ENCODE measurements at regions not wholly inside any gene's neighbourhood (a gene's known extent, or its start where the extent isn't known, plus 50 kb on each side); places are given as distances from the start of the nearest gene placed in this dataset.
A peak's percentile ranks its signal among the peaks of the same experiment; 100 is the strongest.
"Not testable (repeated sequence)": the region's sequence is repeated elsewhere in the genome, so short reads cannot be mapped to it uniquely, and the experiment has no call there.

DNA sequence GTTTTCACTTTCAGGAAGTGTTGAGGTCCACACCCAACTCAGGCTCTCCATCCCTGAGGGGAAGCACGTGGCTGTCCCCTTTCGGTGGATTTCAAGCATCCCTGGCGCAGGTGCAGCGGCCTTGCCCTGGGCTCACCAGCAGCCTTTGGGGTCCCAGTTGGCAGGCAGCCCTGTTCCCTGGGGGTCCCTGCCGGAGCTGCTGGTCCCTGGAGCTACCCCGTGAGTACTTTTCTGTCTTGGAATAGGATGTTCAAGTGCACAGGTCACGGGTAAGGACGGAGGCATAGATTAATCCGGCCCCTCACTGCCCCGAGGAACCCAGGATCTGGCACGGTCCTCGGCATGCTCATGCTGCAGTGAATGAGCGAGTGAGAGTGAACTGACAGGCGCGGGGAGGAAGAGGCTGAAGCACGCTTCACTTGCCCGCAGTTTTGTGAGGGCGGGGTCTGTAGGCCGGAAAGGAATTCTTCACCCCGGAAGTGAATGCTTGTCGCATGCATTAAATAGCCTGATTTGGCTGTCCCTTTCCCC lies 117.2 kb upstream of the FAT1 start:
- no peak for DNase-seq (ENCODE audit: missing footprints)
- intact Hi-C loops (cut with DNase I), result loop anchor here (10.0 kb wide), 1 partner anchor 104 kb away; no protein-coding TSS in a partner anchor
- no peak for ATAC-seq

DNA sequence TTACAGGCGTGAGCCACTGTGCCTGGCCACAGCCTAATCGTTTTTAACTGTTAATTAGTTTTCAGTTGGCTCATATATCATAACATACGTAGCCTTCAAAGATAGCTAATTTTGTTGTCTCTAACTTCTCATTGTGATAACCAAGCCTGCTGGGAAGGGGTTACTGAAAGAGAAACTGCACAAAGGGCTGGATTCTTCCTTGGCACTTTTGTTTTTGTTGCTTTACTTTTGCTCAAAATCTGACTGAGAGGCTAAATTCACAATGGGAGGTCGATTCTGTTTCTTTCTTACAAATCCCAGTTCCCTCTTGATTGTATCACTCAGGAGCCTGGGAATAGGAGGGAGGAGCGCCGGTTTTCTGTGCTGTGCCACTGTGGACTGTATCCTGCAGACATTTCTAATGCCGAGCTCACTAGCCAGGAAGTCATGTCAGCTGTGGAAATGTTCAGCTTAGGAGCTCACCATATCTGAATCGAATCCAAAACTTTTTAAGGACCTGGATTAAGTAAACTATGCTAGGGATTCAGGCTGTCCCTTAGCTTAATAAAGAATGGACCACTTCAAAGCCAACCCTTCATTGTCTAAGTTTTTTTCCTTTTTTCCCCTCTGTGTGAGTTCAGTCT lies 120.5 kb upstream of the FAT1 start:
- intact Hi-C loops (cut with DNase I), result loop anchor here (10.0 kb wide), 1 partner anchor 101 kb away; no protein-coding TSS in a partner anchor
- peak; percentile 81 for ATAC-seq
- DNase-seq (ENCODE audit: missing footprints), result no peak

DNA sequence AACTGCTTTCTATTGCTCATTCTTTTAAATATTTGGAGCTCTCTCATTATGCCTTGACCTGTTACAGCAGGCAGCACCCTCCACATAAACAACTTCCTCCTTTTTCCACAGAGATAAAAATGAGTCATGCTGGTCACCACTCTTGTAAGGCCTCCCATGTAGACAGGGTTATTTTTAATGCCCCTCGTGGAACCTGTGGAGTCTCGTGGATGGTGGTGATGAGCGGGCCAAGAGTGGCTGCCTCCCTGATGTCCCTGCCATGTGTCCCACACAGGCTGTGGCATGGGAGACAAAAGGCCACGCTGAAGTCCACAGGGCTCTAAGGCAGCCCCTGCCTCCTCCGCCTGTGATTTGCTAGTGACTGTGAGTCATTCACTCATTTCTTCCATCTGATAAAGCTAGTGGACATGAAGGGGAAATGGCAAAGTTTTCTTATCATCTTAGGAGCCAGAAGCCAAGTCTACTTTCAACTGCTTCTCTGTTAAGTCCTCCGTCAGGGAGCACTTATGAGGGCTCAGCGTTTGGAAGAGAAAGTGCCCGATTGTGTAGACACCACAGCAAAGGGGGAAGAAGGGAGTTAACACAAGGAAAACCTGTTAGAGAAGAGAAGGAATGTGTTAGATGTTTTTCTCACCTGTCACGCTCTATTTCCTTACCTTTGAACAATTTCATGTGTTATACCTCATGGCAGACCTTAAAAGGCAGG lies 121.6 kb upstream of the FAT1 start:
- DNase-seq (ENCODE audit: missing footprints), result no peak
- intact Hi-C loops (cut with DNase I), result loop anchor here (10.0 kb wide), 1 partner anchor 100 kb away; no protein-coding TSS in a partner anchor
- no peak for ATAC-seq

GRCh38 chr4:186846426-186846825 lies 122.8 kb upstream of the FAT1 start:
- intact Hi-C loops (cut with DNase I), result loop anchor here (10.0 kb wide), 1 partner anchor 98 kb away; no protein-coding TSS in a partner anchor
- no peak for DNase-seq (ENCODE audit: missing footprints)
- ATAC-seq, result no peak

DNA sequence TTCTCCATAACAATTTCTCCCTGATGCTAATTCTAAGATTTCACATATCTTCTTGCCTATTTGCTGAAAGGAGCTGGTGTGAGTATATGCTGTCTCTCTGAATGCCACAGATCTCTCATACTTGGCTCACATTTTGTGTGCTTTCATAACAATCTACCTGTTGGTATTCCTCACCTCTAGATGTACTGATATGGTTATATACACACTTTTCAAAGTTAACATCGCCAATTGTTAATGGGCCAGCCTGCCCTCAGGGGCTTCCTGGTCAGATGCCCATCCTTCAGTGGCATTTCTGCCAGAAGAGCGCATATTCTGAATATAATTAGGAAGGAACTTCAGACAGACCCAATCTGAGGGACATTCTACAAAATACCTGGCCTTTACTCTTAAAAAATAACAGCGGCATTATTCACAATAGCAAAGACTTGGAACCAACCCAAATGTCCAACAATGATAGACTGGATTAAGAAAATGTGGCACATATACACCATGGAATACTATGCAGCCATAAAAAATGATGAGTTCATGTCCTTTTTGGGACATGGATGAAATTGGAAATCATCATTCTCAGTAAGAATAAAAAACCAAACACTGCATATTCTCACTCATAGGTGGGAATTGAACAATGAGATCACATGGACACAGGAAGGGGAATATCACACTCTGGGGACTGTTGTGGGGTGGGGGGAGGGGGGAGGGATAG lies 123.9 kb upstream of the FAT1 start:
- not testable (repeated sequence) for DNase-seq (ENCODE audit: missing footprints); ATAC-seq
- intact Hi-C loops (cut with DNase I), result loop anchor here (10.0 kb wide), 1 partner anchor 97 kb away; no protein-coding TSS in a partner anchor

DNA sequence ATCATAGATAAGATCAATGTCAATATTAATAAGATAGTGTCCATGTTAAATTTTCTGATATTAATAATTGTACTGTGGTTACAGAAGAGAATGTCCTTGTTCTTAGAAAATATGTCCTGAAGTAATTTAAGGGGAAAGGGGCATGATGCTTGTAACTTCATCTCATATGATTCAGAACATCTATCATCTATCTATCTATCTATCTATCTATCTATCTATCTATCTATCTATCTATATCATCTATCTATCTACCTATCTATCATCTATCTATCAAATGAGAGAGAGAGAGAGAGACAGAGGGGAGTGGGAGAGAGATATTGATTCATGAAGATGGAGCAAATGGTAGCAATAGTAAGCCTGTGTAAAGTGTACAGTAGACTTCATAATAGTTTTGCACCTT lies 124.8 kb upstream of the FAT1 start:
- ATAC-seq (no peak), DNase-seq (ENCODE audit: missing footprints) (no peak)
- intact Hi-C loops (cut with DNase I), result loop anchor here (10.0 kb wide), 1 partner anchor 96 kb away; no protein-coding TSS in a partner anchor

- no peak for DNase-seq (ENCODE audit: missing footprints)
- ATAC-seq, result no peak
- intact Hi-C loops (cut with DNase I), result no loop called here
Measured at GRCh38 chr4:186851291-186852072, 127.8 kb upstream of the FAT1 start.

DNA sequence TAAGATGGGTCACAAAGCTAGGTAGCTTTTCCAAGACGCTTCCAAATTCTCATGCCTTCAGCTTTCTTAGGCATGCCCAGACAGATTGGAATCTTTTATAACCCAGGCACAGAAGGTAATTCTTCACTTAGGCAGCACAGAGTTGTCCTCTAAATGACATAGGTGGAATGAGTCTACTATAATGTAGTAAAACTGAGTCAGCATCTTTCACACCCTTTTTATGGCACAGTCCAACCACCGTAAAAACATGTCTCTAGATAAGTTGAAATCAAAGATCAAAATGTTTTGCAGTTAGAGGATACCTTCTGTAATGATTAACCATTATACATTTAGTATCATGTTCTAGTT lies 128.4 kb upstream of the FAT1 start:
- ATAC-seq (no peak), DNase-seq (ENCODE audit: missing footprints) (no peak)
- intact Hi-C loops (cut with DNase I), result no loop called here

DNA sequence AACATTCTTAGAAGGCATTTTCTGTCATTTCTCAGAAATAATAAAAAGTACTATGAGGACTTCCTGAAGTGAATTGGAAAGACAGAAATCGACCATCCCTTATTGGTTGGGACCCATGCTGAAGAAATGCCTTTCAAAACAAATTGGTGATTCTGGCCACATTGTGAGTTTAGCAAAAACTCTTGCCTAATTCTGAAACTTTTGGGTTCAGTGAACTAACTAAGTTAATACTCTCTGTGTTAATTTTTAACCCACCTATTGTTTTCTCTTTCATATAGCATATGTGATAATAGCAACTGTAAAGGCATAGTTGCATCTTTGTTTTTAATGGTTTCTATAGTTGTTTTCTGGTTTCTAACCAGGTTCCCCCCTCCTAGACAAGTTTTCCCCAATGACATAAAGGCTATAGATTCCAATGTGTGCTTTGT lies 129.3 kb upstream of the FAT1 start:
- intact Hi-C loops (cut with DNase I), result no loop called here
- ATAC-seq, result no peak
- no peak for DNase-seq (ENCODE audit: missing footprints)

DNA sequence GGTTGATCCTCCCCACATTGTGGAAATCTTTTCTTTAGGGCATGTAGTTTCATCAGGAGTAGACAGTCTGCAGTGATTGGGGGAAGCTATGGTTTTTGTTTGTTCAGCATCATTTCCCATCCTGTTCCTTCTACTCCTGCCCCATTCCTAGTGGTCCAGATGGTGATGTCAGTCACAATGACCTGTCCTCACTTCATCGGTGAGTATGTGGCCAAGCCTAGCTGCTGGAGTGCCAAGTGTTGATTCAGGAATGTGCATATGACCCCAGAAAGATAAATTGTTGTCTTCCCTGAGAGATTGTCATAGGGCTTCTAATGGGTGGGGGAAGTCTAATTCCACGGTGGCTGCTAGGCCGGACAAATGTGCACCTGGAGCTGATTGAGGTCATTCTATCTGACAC lies 130.6 kb upstream of the FAT1 start:
- intact Hi-C loops (cut with DNase I), result no loop called here
- no peak for ATAC-seq
- no peak for DNase-seq (ENCODE audit: missing footprints)

- ATAC-seq, result no peak
- intact Hi-C loops (cut with DNase I), result no loop called here
- no peak for DNase-seq (ENCODE audit: missing footprints)
Measured at GRCh38 chr4:186855111-186855510, 131.5 kb upstream of the FAT1 start.

DNA sequence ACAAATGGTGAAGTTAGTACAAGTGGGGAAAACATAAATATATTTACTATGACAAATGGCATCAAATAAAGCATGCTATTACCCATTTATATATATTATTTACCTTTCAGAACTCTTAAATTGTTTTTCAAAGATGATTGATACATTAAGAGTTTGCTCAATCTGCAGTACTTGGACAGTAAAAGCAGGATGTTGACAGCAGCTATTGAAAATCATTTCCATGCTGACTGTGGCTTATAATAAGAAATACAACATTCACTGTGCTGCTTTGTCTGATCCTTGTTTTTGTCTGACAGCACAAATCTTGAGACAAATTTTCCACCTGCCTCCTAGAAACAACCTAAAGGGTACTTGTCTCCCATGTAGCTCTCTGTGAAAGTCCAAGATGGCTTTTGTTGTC lies 134.1 kb upstream of the FAT1 start:
- no peak for ATAC-seq
- intact Hi-C loops (cut with DNase I), result no loop called here
- DNase-seq (ENCODE audit: missing footprints), result no peak

DNA sequence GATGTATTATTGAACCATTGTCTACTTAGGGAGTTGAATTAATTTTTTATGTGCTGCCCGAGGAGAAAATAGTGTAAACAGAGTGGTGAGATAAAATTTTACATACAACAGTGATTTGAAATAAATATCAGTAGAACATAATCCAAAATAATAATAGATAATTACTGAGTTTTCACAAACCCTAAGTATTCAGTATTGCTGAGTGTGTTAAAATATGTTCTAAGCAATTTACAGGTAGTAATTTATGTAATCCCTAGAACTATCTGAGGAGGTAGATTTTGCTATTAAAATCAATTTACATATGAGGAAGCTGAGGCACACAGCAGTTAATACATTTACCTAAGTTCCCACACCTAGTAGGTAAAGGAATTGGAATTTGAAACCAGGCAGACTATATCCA lies 134.7 kb upstream of the FAT1 start:
- intact Hi-C loops (cut with DNase I), result no loop called here
- ATAC-seq, result no peak
- no peak for DNase-seq (ENCODE audit: missing footprints)

- ATAC-seq (no peak), DNase-seq (ENCODE audit: missing footprints) (no peak)
- intact Hi-C loops (cut with DNase I), result no loop called here
Measured at GRCh38 chr4:186859420-186859819, 135.8 kb upstream of the FAT1 start.

DNA sequence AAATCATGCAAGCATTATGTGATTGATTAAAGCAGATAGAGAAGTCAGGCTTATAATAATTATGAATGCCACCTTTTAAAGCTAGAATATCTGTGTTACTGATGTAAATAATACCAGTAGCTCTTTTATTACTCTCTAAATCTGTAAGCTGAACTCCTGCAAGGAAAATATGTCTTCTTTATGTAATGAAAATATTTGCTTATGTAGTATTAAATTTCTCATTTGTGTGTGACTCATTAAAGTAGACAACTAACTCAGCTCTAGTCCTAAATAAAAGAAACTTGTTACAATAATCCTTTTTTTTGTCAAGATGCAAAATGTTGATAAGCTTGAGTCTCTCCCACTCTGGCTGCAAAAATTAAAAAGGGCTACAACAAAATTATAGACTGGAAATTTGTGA lies 137.7 kb upstream of the FAT1 start:
- DNase-seq (ENCODE audit: missing footprints), result no peak
- ATAC-seq, result no peak
- intact Hi-C loops (cut with DNase I), result no loop called here

DNA sequence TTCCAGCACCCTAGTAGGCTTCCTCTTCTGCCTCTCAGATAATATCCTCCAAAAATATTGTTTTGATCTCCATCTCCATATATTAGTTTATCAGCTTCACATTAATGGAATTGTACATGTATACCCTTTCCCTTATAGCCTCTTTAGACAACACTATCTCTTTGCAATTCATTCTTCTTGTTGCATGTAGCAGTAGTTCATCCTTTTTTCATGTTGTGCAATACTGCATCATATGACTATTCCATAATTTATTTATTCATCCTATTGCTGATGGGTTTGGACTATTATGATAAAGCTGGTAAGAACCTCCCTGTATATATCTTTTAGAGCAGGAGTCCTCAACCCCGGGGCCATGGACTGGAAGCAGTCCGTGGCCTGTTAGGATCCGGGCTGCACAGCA lies 148.2 kb upstream of the FAT1 start:
- intact Hi-C loops (cut with DNase I), result no loop called here
- no peak for ATAC-seq
- DNase-seq (ENCODE audit: missing footprints), result no peak

- intact Hi-C loops (cut with DNase I); ATAC-seq; DNase-seq (ENCODE audit: missing footprints): not testable (repeated sequence)
Measured at GRCh38 chr4:186873095-186873494, 149.4 kb upstream of the FAT1 start.

- DNase-seq (ENCODE audit: missing footprints) (no peak), ATAC-seq (no peak)
- intact Hi-C loops (cut with DNase I), result no loop called here
Measured at GRCh38 chr4:186875476-186875875, 151.8 kb upstream of the FAT1 start.

All from Right ventricle myocardium inferior (tissue), 1 donor.